ENCODE measurements at regions not wholly inside any gene's neighbourhood (a gene's known extent, or its start where the extent isn't known, plus 50 kb on each side); places are given as distances from the start of the nearest gene placed in this dataset.

GRCh38 chr3:59267021-59267420, 217.2 kb upstream of the CFAP20DC start:
- no peak overlapping the region for H3K27ac Mint-ChIP-seq (ENCODE audit: unreplicated experiment)
- no peaks in the 10 kb centered on the region for H3K27me3 Mint-ChIP-seq (ENCODE audit: low read depth)
- no peak overlapping the region for H3K4me3 Mint-ChIP-seq (ENCODE audit: unreplicated experiment)
- peaks cover 3% of the 10 kb centered on the region for H3K9me3 Mint-ChIP-seq (ENCODE audit: low read depth)
- peaks cover 9% of the 10 kb centered on the region for H3K4me1 Mint-ChIP-seq (ENCODE audit: low read depth)
- H3K36me3 Mint-ChIP-seq (ENCODE audit: low read depth): no peaks in the 10 kb centered on the region
- TF ChIP-seq CTCF (IDR thresholded peaks at IDR 0.05): no peak
- DNase-seq (ENCODE audit: low spot score): no peak

- no peak for DNase-seq (ENCODE audit: low spot score)
- H3K9me3 Mint-ChIP-seq (ENCODE audit: low read depth): peaks cover 3% of the 10 kb centered on the region
- H3K4me1 Mint-ChIP-seq (ENCODE audit: low read depth): peaks cover 9% of the 10 kb centered on the region
- no peaks in the 10 kb centered on the region for H3K36me3 Mint-ChIP-seq (ENCODE audit: low read depth)
- no peaks in the 10 kb centered on the region for H3K27me3 Mint-ChIP-seq (ENCODE audit: low read depth)
- H3K4me3 Mint-ChIP-seq (ENCODE audit: unreplicated experiment): no peak overlapping the region
- no peak overlapping the region for H3K27ac Mint-ChIP-seq (ENCODE audit: unreplicated experiment)
- TF ChIP-seq CTCF (IDR thresholded peaks at IDR 0.05): no peak
Observed at GRCh38 chr3:59266551-59266950, 216.7 kb upstream of the CFAP20DC start.

- Mint-ChIP-seq H3K27me3 (ENCODE audit: low read depth) (no peaks in the 10 kb centered on the region), H3K4me3 (ENCODE audit: unreplicated experiment) (no peak overlapping the region), H3K36me3 (ENCODE audit: low read depth) (no peaks in the 10 kb centered on the region), H3K9me3 (ENCODE audit: low read depth) (peaks cover 3% of the 10 kb centered on the region), H3K27ac (ENCODE audit: unreplicated experiment) (no peak overlapping the region), H3K4me1 (ENCODE audit: low read depth) (peaks cover 9% of the 10 kb centered on the region)
- DNase-seq (ENCODE audit: low spot score): no peak
- TF ChIP-seq CTCF (IDR thresholded peaks at IDR 0.05): no peak
Observed at GRCh38 chr3:59265566-59265965, 215.7 kb upstream of the CFAP20DC start.

GRCh38 chr3:59264366-59264765, 214.5 kb upstream of the CFAP20DC start:
- Mint-ChIP-seq H3K36me3 (ENCODE audit: low read depth) (no peaks in the 10 kb centered on the region), H3K4me3 (ENCODE audit: unreplicated experiment) (no peak overlapping the region), H3K27me3 (ENCODE audit: low read depth) (no peaks in the 10 kb centered on the region), H3K4me1 (ENCODE audit: low read depth) (peaks cover 9% of the 10 kb centered on the region), H3K27ac (ENCODE audit: unreplicated experiment) (no peak overlapping the region), H3K9me3 (ENCODE audit: low read depth) (peaks cover 3% of the 10 kb centered on the region)
- no peak for DNase-seq (ENCODE audit: low spot score)
- peak; percentile 11 for TF ChIP-seq CTCF (IDR thresholded peaks at IDR 0.05)

- TF ChIP-seq CTCF (IDR thresholded peaks at IDR 0.05): no peak
- H3K4me3 Mint-ChIP-seq (ENCODE audit: unreplicated experiment): no peak overlapping the region
- no peaks in the 10 kb centered on the region for H3K36me3 Mint-ChIP-seq (ENCODE audit: low read depth)
- H3K27me3 Mint-ChIP-seq (ENCODE audit: low read depth): no peaks in the 10 kb centered on the region
- H3K27ac Mint-ChIP-seq (ENCODE audit: unreplicated experiment): no peak overlapping the region
- H3K9me3 Mint-ChIP-seq (ENCODE audit: low read depth): peaks cover 3% of the 10 kb centered on the region
- H3K4me1 Mint-ChIP-seq (ENCODE audit: low read depth): peaks cover 6% of the 10 kb centered on the region
- no peak for DNase-seq (ENCODE audit: low spot score)
Observed at GRCh38 chr3:59263152-59263551, 213.3 kb upstream of the CFAP20DC start.
